ENCODE measurements at regions not wholly inside any gene's neighbourhood (a gene's known extent, or its start where the extent isn't known, plus 50 kb on each side); places are given as distances from the start of the nearest gene placed in this dataset.

GRCh38 chr11:15878756-15879155 is 477.6 kb downstream of the SOX6 start:
- H3K4me3 ChIP-seq (ENCODE audit: low read depth, low read length): no peak overlapping the region
- ChIA-PET CTCF (no interaction called here), POLR2A (no interaction called here)
- DNase-seq (ENCODE audit: low read depth, low spot score): no peak
- TF ChIP-seq, protein P1, sequence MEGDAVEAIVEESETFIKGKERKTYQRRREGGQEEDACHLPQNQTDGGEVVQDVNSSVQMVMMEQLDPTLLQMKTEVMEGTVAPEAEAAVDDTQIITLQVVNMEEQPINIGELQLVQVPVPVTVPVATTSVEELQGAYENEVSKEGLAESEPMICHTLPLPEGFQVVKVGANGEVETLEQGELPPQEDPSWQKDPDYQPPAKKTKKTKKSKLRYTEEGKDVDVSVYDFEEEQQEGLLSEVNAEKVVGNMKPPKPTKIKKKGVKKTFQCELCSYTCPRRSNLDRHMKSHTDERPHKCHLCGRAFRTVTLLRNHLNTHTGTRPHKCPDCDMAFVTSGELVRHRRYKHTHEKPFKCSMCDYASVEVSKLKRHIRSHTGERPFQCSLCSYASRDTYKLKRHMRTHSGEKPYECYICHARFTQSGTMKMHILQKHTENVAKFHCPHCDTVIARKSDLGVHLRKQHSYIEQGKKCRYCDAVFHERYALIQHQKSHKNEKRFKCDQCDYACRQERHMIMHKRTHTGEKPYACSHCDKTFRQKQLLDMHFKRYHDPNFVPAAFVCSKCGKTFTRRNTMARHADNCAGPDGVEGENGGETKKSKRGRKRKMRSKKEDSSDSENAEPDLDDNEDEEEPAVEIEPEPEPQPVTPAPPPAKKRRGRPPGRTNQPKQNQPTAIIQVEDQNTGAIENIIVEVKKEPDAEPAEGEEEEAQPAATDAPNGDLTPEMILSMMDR (IDR thresholded peaks at IDR 0.05; ENCODE audit: insufficient read depth, low read length, missing control alignments): no peak

- ChIA-PET POLR2A (no interaction called here), CTCF (no interaction called here)
- TF ChIP-seq, protein P1 (IDR thresholded peaks at IDR 0.05; ENCODE audit: insufficient read depth, low read length, missing control alignments): no peak
- H3K4me3 ChIP-seq (ENCODE audit: low read depth, low read length): no peak overlapping the region
- DNase-seq (ENCODE audit: low read depth, low spot score): no peak
Measured at GRCh38 chr11:15880291-15880690, 476.1 kb downstream of the SOX6 start.

GRCh38 chr11:15882876-15883454 is 473.4 kb downstream of the SOX6 start:
- DNase-seq (ENCODE audit: low read depth, low spot score): no peak
- TF ChIP-seq, protein P1 (IDR thresholded peaks at IDR 0.05; ENCODE audit: insufficient read depth, low read length, missing control alignments): no peak
- CTCF ChIA-PET: no interaction called here
- POLR2A ChIA-PET: no interaction called here
- H3K4me3 ChIP-seq (ENCODE audit: low read depth, low read length): no peak overlapping the region

GRCh38 chr11:15883455-15883920 is 472.9 kb downstream of the SOX6 start:
- no peak overlapping the region for H3K4me3 ChIP-seq (ENCODE audit: low read depth, low read length)
- ChIA-PET CTCF (no interaction called here), POLR2A (no interaction called here)
- TF ChIP-seq, protein P1 (IDR thresholded peaks at IDR 0.05; ENCODE audit: insufficient read depth, low read length, missing control alignments): no peak
- no peak for DNase-seq (ENCODE audit: low read depth, low spot score)

GRCh38 chr11:15884141-15884540 is 472.2 kb downstream of the SOX6 start:
- TF ChIP-seq, protein P1 (IDR thresholded peaks at IDR 0.05; ENCODE audit: insufficient read depth, low read length, missing control alignments): no peak
- POLR2A ChIA-PET: no interaction called here
- CTCF ChIA-PET: no interaction called here
- no peak overlapping the region for H3K4me3 ChIP-seq (ENCODE audit: low read depth, low read length)
- no peak for DNase-seq (ENCODE audit: low read depth, low spot score)

GRCh38 chr11:15884777-15885540 is 471.4 kb downstream of the SOX6 start:
- TF ChIP-seq, protein P1 (IDR thresholded peaks at IDR 0.05; ENCODE audit: insufficient read depth, low read length, missing control alignments): no peak
- no peak overlapping the region for H3K4me3 ChIP-seq (ENCODE audit: low read depth, low read length)
- ChIA-PET POLR2A (no interaction called here), CTCF (interaction anchor here (1.6 kb wide), 1 partner anchor 14 kb away, joined by 4 read pairs; no protein-coding TSS in a partner anchor)
- no peak for DNase-seq (ENCODE audit: low read depth, low spot score)
